ENCODE measurements at regions not wholly inside any gene's neighbourhood (a gene's known extent, or its start where the extent isn't known, plus 50 kb on each side); places are given as distances from the start of the nearest gene placed in this dataset.

DNA sequence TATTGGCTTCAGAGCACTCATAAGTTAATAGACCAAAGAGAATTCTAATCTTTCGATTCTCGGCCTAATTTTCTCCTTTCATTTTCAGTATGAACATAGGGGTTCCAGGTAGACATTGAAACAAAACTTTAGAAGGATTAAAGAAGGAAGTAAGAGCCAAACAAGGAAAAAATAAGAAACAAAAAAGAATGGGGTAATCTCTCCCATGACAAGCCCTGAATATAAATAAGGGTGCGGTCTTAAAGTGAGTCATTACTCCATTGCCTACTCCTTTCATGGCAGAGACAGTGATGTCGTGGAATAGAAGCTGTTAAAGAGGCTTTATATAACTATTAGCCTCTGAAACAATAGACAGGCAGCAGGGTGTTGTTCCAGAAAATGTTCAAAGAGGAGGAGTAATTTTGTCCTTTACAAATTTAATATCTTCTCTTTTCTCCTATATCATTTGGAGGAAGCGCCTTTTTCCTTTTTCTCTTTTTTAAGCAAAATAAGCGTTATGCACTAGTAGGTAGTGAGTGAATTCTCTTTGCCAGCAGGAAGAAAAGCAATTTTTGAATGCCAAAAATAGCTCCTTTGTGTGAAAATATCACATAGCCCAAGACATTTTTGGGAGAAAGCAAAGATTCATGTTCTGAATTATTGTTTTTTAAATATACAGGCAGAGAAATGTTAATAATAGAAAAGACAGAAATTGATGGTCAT, 607.9 kb upstream of the KCNMB2 start:
- WGBS: 79% methylated on average over 6 of the region's 6 CpGs
- no peaks in the 10 kb centered on the region for H3K27me3 ChIP-seq (ENCODE audit: control insufficient read depth in 4 of 4, insufficient read depth in 4 of 4, low read length in 3 of 4)
- TF ChIP-seq JUND (IDR thresholded peaks at IDR 0.05) (no peak), HNF4G (IDR thresholded peaks at IDR 0.05) (no peak)
- H3K27ac ChIP-seq (ENCODE audit: low read depth in 1 of 2, low read length in 2 of 2): no peak overlapping the region
- no peak overlapping the region for H3K4me3 ChIP-seq (ENCODE audit: low read depth in 1 of 3, low read length in 3 of 3)
- H3K4me1 ChIP-seq (ENCODE audit: control insufficient read depth in 4 of 4, insufficient read depth in 4 of 4, low read length in 3 of 4): peaks cover 0 to 3% (median under 1%) of the 10 kb centered on the region in 4 donors
- DNase-seq (ENCODE audit: low spot score): no peak
- no peak overlapping the region for H3K9ac ChIP-seq (ENCODE audit: low read depth in 1 of 2, low read length in 2 of 2)
- H3K9me3 ChIP-seq (ENCODE audit: control insufficient read depth in 4 of 4, low read length in 3 of 4): no peaks in the 10 kb centered on the region
- H3K36me3 ChIP-seq (ENCODE audit: control insufficient read depth in 4 of 4, insufficient read depth in 3 of 4, low read depth in 1 of 4, low read length in 3 of 4): no peaks in the 10 kb centered on the region

DNA sequence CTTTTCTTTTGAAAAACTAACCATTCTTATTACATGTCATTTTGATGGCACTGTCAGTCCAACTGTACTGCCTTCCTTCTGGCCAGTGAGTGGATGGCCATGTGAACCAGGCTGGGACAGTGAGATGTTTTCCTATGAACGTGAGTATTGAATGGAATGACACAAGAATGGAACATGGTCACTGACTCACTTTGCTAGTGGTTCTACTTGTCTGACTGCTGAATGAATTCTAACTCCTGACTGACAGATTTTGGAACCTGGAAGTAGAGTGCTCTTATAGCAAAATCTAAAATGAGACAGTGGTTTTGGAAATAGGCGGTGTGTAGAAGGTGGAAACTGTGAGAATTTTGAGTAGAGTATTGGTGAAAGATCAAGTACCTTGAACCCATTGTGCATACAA, 606.9 kb upstream of the KCNMB2 start:
- Histone ChIP-seq H3K36me3 (ENCODE audit: control insufficient read depth in 4 of 4, insufficient read depth in 3 of 4, low read depth in 1 of 4, low read length in 3 of 4) (no peaks in the 10 kb centered on the region), H3K4me1 (ENCODE audit: control insufficient read depth in 4 of 4, insufficient read depth in 4 of 4, low read length in 3 of 4) (peaks cover 0 to 8% (median 2%) of the 10 kb centered on the region in 4 donors), H3K9ac (ENCODE audit: low read depth in 1 of 2, low read length in 2 of 2) (no peak overlapping the region), H3K4me3 (ENCODE audit: low read depth in 1 of 3, low read length in 3 of 3) (no peak overlapping the region), H3K9me3 (ENCODE audit: control insufficient read depth in 4 of 4, low read length in 3 of 4) (no peaks in the 10 kb centered on the region), H3K27me3 (ENCODE audit: control insufficient read depth in 4 of 4, insufficient read depth in 4 of 4, low read length in 3 of 4) (no peaks in the 10 kb centered on the region), H3K27ac (ENCODE audit: low read depth in 1 of 2, low read length in 2 of 2) (no peak overlapping the region)
- DNase-seq (ENCODE audit: low spot score): no peak
- 95% methylated on average over 2 of the region's 2 CpGs for WGBS
- TF ChIP-seq, protein P1, sequence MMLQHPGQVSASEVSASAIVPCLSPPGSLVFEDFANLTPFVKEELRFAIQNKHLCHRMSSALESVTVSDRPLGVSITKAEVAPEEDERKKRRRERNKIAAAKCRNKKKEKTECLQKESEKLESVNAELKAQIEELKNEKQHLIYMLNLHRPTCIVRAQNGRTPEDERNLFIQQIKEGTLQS (IDR thresholded peaks at IDR 0.05): no peak
- TF ChIP-seq FOXA2 (IDR thresholded peaks at IDR 0.05) (no peak), HNF4A (conservative IDR thresholded peaks at IDR 0.05) (no peak)
- TF ChIP-seq, protein P2, sequence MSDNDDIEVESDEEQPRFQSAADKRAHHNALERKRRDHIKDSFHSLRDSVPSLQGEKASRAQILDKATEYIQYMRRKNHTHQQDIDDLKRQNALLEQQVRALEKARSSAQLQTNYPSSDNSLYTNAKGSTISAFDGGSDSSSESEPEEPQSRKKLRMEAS (IDR thresholded peaks at IDR 0.05): no peak
- TF ChIP-seq, protein P3, sequence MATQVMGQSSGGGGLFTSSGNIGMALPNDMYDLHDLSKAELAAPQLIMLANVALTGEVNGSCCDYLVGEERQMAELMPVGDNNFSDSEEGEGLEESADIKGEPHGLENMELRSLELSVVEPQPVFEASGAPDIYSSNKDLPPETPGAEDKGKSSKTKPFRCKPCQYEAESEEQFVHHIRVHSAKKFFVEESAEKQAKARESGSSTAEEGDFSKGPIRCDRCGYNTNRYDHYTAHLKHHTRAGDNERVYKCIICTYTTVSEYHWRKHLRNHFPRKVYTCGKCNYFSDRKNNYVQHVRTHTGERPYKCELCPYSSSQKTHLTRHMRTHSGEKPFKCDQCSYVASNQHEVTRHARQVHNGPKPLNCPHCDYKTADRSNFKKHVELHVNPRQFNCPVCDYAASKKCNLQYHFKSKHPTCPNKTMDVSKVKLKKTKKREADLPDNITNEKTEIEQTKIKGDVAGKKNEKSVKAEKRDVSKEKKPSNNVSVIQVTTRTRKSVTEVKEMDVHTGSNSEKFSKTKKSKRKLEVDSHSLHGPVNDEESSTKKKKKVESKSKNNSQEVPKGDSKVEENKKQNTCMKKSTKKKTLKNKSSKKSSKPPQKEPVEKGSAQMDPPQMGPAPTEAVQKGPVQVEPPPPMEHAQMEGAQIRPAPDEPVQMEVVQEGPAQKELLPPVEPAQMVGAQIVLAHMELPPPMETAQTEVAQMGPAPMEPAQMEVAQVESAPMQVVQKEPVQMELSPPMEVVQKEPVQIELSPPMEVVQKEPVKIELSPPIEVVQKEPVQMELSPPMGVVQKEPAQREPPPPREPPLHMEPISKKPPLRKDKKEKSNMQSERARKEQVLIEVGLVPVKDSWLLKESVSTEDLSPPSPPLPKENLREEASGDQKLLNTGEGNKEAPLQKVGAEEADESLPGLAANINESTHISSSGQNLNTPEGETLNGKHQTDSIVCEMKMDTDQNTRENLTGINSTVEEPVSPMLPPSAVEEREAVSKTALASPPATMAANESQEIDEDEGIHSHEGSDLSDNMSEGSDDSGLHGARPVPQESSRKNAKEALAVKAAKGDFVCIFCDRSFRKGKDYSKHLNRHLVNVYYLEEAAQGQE (IDR thresholded peaks at IDR 0.05): no peak

DNA sequence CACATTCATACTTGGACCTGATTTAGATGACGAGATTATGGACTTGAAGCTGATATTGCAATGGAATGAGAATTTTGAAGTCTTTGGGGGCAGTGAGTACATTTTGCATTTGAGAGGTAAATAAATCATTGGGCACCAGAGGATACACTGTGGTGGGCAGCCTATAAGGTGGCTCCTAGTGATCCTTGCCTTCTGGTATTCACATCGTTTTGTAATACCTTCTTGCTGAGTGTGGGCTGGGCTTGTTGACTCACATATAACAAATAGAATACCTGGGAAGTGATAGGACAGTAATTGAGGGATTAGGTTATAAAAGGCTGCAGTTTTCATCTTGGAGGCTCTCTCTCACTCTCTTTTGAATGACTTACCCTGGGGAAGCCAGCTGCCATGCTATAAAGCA, 605.5 kb upstream of the KCNMB2 start:
- no peak for DNase-seq (ENCODE audit: low spot score)
- no peaks in the 10 kb centered on the region for H3K36me3 ChIP-seq (ENCODE audit: control insufficient read depth in 4 of 4, insufficient read depth in 3 of 4, low read depth in 1 of 4, low read length in 3 of 4)
- H3K4me3 ChIP-seq (ENCODE audit: low read depth in 1 of 3, low read length in 3 of 3): no peak overlapping the region
- TF ChIP-seq JUND (IDR thresholded peaks at IDR 0.05) (no peak), NR2F2 (IDR thresholded peaks at IDR 0.05) (no peak)
- H3K9ac ChIP-seq (ENCODE audit: low read depth in 1 of 2, low read length in 2 of 2): no peak overlapping the region
- no peaks in the 10 kb centered on the region for H3K27me3 ChIP-seq (ENCODE audit: control insufficient read depth in 4 of 4, insufficient read depth in 4 of 4, low read length in 3 of 4)
- H3K4me1 ChIP-seq (ENCODE audit: control insufficient read depth in 4 of 4, insufficient read depth in 4 of 4, low read length in 3 of 4): peaks cover 2 to 17% (median 5%) of the 10 kb centered on the region in 4 donors
- WGBS: 89% methylated on average over 2 of the region's 2 CpGs
- no peaks in the 10 kb centered on the region for H3K9me3 ChIP-seq (ENCODE audit: control insufficient read depth in 4 of 4, low read length in 3 of 4)
- H3K27ac ChIP-seq (ENCODE audit: low read depth in 1 of 2, low read length in 2 of 2): no peak overlapping the region

DNA sequence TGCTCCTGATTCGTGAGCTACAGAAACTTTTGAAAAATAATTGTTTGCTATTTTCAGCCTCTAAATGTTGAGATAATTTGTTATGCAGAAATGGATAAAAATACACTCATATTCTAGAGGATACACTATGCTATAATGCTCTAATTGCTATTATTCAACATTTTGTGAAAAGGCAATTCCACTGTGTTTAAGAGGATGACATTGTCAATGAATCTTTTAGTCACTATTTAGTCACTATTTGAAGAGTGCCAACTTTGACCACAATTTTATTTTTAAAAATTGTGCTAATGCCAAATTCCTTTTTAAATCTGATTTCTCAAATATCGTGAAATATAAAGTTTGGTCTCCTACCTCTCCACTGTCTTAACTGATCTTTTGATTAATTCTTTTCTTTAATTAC, 604.9 kb upstream of the KCNMB2 start:
- WGBS: 89% methylated on average over 2 of the region's 2 CpGs
- Histone ChIP-seq H3K4me1 (ENCODE audit: control insufficient read depth in 4 of 4, insufficient read depth in 4 of 4, low read length in 3 of 4) (peaks cover 2 to 17% (median 5%) of the 10 kb centered on the region in 4 donors), H3K36me3 (ENCODE audit: control insufficient read depth in 4 of 4, insufficient read depth in 3 of 4, low read depth in 1 of 4, low read length in 3 of 4) (no peaks in the 10 kb centered on the region), H3K4me3 (ENCODE audit: low read depth in 1 of 3, low read length in 3 of 3) (no peak overlapping the region), H3K9me3 (ENCODE audit: control insufficient read depth in 4 of 4, low read length in 3 of 4) (no peaks in the 10 kb centered on the region), H3K9ac (ENCODE audit: low read depth in 1 of 2, low read length in 2 of 2) (no peak overlapping the region), H3K27ac (ENCODE audit: low read depth in 1 of 2, low read length in 2 of 2) (no peak overlapping the region), H3K27me3 (ENCODE audit: control insufficient read depth in 4 of 4, insufficient read depth in 4 of 4, low read length in 3 of 4) (no peaks in the 10 kb centered on the region)
- TF ChIP-seq FOXA2 (IDR thresholded peaks at IDR 0.05) (no peak), RXRA (IDR thresholded peaks at IDR 0.05) (no peak), RAD21 (IDR thresholded peaks at IDR 0.05) (no peak), NR2F2 (IDR thresholded peaks at IDR 0.05) (no peak), FOXA1 (IDR thresholded peaks at IDR 0.05) (no peak)
- TF ChIP-seq, protein P2 (IDR thresholded peaks at IDR 0.05): no peak
- TF ChIP-seq, protein P3 (IDR thresholded peaks at IDR 0.05): no peak
- no peak for DNase-seq (ENCODE audit: low spot score)
